Mucosa of stomach (tissue), 1 donor: ENCODE measurements at regions not wholly inside any gene's neighbourhood (a gene's known extent, or its start where the extent isn't known, plus 50 kb on each side); places are given as distances from the start of the nearest gene placed in this dataset.

Experiments
- H3K27me3 ChIP-seq: one replicate; pipeline ENCODE4 v1.7.0; 2013; ENCODE audit warnings: mild to moderate bottlenecking, low read length; ENCODE audit not compliant: control insufficient read depth, insufficient read depth
- H3K36me3 ChIP-seq: one replicate; pipeline ENCODE4 v1.7.0; 2013; ENCODE audit warnings: low read length; ENCODE audit not compliant: control insufficient read depth, insufficient read depth
- H3K4me1 ChIP-seq: one replicate; pipeline ENCODE4 v1.7.0; 2013; ENCODE audit warnings: mild to moderate bottlenecking, low read length; ENCODE audit not compliant: control insufficient read depth, insufficient read depth
- H3K4me3 ChIP-seq: one replicate; pipeline ENCODE4 v1.7.0; 2013; ENCODE audit warnings: low read length
- H3K9ac ChIP-seq: one replicate; pipeline ENCODE4 v1.7.0; 2013; ENCODE audit warnings: mild to moderate bottlenecking, low read length, moderate library complexity
- H3K9me3 ChIP-seq: one replicate; pipeline ENCODE4 v1.7.0; 2013; ENCODE audit warnings: mild to moderate bottlenecking, low read length, moderate library complexity; ENCODE audit not compliant: control insufficient read depth
- donor health status: Pancreatic carcinoma.

DNA sequence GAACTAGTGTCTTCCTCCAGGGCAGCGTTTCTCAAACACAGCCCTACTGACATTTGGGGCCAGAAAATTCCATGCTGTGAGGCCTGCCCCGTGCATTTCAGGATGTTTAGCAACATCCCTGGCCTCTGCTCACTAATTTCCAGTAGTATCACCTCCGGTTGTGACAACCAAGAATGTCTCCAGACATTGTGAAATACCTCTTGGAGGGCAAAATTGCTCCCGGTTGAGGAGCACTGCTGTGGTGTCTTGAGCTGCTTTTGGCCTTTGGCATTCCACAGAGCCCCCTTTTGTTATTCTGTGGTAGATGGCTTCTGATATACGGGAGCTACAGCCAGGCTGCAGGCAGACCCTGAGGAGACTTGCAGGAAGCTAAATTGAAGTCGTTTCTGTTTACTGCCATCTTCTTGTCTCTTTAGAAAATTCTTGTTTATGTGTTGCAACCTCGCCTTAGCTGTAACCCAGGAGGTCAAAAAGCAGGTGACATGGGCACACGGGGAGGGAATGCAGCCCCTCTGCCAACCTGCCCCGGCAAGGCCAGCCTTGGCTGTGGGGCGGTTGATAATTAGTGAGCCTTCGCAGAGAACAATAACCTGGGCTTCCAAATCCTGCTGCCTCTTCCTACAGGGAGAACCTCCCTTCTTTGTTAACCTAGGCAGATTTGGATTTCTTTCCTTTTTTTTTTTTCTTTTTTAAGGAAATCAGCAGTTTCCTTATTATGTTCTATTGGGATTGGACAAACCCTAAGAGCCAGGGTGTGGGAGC is 74.7 kb upstream of the AKT3 start:
- no peak overlapping the region for H3K4me3 ChIP-seq
- no peaks in the 10 kb centered on the region for H3K27me3 ChIP-seq
- H3K9ac ChIP-seq = no peak overlapping the region
- H3K9me3 ChIP-seq = no peaks in the 10 kb centered on the region
- no peaks in the 10 kb centered on the region for H3K4me1 ChIP-seq
- no peaks in the 10 kb centered on the region for H3K36me3 ChIP-seq

DNA sequence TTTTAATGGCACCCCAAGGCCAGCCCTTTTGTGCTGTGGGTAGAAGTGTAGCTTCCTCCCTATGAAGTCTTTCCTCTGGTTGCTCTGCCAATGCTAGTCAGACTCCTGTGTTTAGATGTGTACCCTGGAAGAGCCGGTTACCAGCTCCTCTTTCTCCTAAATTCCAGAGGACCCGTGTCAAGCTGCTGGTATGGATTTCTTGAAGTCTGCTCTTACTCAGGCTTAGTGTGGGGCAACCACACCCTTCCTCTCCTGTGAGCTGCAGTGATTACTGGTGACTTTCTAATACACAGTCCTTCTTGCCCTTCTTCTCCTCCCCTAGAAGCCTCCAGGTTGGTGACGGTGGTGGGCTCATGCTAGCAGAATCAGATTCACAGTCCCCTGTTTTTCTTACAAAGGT is 74.1 kb upstream of the AKT3 start:
- no peak overlapping the region for H3K9ac ChIP-seq
- no peaks in the 10 kb centered on the region for H3K27me3 ChIP-seq
- H3K4me1 ChIP-seq = no peaks in the 10 kb centered on the region
- H3K4me3 ChIP-seq = no peak overlapping the region
- H3K9me3 ChIP-seq = no peaks in the 10 kb centered on the region
- no peaks in the 10 kb centered on the region for H3K36me3 ChIP-seq

DNA sequence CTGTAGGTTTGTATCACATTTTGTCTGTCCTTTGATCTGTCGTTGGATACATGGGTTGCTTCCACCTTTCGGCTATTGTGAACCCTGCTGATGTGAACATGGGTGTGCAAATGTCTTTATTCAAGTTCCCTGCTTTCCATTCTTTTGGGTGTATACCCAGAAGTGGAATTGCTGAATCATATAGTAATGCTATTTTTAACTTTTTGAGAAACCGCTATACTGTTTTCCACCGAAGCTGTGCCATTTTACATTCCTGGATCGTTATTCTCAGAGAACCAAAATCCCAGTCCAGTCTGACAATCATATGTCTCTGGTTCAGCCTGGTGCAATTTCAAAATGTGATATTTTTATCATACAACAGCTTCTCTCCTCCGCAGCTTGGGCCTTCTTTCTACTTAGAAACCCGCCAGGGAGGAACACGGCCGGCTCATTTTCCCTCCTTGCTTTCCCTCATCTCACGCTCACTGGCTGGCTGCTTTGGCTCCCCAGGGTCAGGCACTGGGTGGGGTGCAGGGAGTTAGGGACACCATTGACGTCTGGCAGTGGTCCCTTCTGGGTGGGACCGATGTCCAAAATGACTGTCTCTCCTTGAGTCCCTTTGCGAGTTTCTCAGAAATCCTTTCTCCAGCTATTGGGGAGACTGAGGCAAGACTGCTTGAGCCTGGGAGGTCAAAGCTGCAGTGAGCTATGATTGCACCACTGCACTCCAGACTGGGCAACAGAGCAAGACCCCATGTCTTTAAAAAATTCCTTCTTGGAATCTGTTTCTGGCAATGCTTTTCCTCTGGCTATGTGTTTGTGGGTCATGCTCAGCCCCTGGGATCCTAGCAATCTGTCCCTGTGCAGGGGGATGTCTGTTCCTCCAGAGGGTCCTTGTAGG is 73.5 kb upstream of the AKT3 start:
- Histone ChIP-seq H3K27me3 (peaks cover 5% of the 10 kb centered on the region), H3K4me3 (no peak overlapping the region), H3K4me1 (no peaks in the 10 kb centered on the region), H3K9ac (no peak overlapping the region), H3K36me3 (no peaks in the 10 kb centered on the region), H3K9me3 (no peaks in the 10 kb centered on the region)

DNA sequence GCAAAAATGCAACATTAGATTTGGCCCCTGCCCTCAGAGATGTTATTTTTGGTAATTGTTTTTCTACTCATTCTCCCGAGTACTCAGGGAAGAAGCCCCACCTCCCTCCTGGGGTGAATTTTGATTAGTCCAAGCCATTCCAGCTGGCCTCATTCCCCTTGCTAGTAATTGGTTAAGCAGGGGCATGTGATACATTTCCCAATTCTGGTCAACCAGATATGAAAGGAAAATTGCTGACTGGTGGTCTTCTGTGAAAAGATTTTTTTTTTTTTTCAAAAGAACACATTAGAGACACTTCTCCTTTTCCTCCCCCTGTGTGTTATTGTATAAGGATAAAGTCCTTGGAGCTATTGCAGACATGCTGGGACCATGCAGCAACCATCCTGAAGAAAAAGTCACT is 71.1 kb upstream of the AKT3 start:
- H3K4me1 ChIP-seq = peaks cover 8% of the 10 kb centered on the region

DNA sequence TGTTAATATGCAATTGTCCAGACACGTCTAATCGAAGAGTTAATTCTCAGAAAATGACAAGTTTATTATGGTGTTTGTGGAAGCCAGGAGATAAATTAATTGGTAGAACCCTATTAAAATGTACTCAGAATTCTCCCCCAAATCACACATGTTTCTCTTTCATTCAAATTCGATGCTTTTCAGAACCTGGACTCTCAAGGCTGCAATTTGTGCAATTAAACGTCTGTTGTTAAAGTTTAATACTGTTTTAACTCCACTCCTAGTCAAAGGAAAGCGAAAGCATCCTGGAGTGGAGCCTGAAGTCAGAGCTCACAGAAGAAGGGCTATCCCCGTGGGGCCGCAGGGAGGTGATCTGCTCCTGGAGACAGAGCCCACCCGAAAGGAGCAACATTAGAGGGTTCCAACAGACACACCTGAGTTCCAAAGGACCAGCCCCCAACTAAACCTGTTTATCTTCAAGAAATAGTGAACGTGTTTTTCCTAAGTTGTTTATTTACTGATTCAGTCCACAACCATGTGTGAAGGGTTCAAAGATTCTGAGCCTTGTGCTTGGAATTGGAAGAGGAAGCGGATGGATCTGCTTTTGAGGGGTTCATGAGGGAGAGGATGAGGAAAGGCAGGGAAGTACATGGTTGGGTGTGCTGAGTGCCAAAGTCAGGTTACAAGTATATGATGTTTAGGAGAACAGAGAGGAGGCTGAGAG is 68.0 kb upstream of the AKT3 start:
- peaks cover 24% of the 10 kb centered on the region for H3K27me3 ChIP-seq

More for the DNA sequence above, 71.1 kb upstream of the AKT3 start:
- Histone ChIP-seq H3K9me3 (no peaks in the 10 kb centered on the region), H3K27me3 (peaks cover 20% of the 10 kb centered on the region), H3K4me3 (no peak overlapping the region), H3K36me3 (no peaks in the 10 kb centered on the region), H3K9ac (no peak overlapping the region)

DNA sequence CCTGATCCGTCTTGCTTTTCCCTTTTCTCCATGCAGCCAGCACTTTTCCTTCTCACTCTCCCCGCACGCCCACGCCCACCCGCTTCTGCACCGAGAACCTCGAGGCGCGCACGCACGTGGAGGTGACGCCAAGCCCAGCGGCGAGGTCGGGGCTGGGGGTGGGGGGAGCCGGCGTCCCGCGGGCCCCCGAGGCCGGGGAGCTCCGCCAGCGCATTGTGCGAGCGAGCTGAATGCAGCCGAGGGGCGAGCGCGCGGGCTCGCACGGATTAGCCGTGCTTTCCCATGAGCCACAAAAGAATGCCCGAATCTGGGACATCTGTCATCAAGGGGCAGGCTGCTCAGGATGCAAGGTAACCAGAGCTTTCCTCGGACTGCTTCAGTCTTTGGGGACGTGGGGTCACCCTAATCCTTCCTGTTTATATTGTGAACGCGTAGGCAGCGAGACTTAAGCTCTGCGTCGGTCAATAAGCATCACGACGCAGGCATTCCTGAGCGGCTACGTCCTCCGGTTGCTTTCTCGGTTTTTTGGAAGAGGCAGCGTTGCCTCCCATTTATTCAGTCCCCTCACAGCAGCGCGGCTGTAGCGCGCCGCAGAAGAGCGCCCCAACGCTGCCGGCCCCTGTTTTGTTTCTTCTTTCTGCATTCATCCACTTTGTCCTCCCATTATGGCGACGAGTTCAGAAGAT is 67.3 kb upstream of the AKT3 start:
- Histone ChIP-seq H3K27me3 (peaks cover 24% of the 10 kb centered on the region), H3K9ac (peak overlapping the region; percentile 38), H3K4me3 (peak overlapping the region; percentile 7), H3K9me3 (no peaks in the 10 kb centered on the region), H3K4me1 (peaks cover 8% of the 10 kb centered on the region), H3K36me3 (no peaks in the 10 kb centered on the region)

More for the DNA sequence above, 68.0 kb upstream of the AKT3 start:
- Histone ChIP-seq H3K4me3 (peak overlapping the region; percentile 3), H3K4me1 (peaks cover 8% of the 10 kb centered on the region), H3K9ac (no peak overlapping the region), H3K36me3 (no peaks in the 10 kb centered on the region), H3K9me3 (no peaks in the 10 kb centered on the region)

DNA sequence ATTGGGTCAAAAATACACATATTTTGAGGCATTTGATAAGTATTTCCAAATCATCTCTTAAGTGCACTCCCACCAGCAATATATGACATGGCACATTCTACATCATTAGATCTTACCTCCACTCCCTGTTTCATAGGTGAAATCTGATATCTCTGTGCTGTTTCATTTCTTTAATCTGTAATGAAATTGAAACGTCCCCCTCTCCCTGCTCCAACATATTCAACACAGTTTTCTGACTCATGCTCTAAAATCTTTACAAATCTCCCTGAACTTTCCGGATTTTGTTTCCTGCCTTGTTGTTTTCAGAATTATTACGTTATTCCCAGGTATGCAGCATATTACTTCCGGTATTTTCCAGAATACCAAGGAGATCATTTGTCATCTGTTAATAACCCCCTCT is 66.1 kb upstream of the AKT3 start:
- H3K4me3 ChIP-seq = no peak overlapping the region
- H3K9me3 ChIP-seq = no peaks in the 10 kb centered on the region
- peaks cover 8% of the 10 kb centered on the region for H3K4me1 ChIP-seq
- no peaks in the 10 kb centered on the region for H3K36me3 ChIP-seq
- H3K27me3 ChIP-seq = peaks cover 24% of the 10 kb centered on the region
- H3K9ac ChIP-seq = no peak overlapping the region

DNA sequence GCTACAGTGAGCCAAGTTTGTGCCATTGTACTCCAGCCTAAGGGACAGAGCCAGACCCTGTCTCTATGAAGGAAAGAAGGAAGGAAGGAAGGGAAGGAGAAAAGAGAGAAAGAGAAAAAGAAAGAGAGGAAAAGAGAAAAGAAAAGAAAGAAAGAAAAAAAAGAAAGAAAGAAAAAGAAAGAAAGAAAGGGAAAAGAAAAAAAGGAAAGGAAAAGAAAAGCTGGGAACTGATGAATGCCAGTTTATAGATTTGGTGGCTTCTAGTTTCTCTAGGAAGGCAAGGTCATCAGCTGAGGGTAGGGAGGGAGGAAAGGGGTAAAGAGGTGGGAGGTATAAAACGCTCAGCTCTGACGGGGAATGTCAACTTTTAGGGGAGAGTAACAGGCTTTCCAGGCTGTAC is 62.3 kb upstream of the AKT3 start:
- H3K9me3 ChIP-seq = no peaks in the 10 kb centered on the region
- H3K4me1 ChIP-seq = peaks cover 7% of the 10 kb centered on the region
- H3K27me3 ChIP-seq = peaks cover 15% of the 10 kb centered on the region
- H3K9ac ChIP-seq = no peak overlapping the region
- no peaks in the 10 kb centered on the region for H3K36me3 ChIP-seq
- no peak overlapping the region for H3K4me3 ChIP-seq

DNA sequence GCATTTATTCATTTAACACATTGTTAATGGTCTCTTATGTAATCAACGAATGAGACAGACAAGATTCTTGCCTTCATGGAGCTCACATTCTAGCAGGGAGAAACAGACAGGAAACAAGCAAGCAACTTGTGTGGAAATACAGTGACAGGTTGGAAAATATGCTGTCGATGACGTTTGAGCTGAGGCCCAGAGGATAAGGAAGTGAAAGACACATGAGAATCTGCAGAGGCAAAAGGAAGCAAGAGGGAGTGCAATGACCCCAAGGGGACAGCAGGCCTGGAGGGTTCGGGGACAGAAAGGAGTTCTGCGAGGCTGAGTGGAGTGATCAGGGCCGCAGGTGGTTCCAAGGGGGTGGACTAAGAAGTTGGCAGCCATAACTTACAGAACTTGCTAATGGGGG is 60.6 kb upstream of the AKT3 start:
- no peaks in the 10 kb centered on the region for H3K36me3 ChIP-seq

DNA sequence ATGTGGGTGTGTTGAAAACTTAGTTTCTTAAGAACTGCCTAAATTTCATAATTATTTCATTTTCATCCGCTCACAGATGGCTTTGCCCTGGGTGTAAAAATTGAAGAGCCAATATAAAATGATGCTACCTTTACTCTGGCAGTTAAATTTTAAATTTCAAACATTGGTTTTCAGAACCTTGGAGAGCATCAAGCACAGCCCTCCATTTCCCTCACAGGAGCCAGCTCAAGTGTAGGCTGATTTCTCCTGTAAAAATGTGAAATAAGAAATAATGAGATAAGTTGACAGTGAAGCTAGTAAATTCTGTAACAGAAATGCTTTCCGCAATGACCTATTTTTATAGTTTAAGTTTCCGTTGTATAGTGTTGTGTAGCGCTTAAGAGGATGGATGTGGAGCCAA is 53.9 kb upstream of the AKT3 start:
- Histone ChIP-seq H3K9ac (no peak overlapping the region), H3K4me3 (no peak overlapping the region), H3K9me3 (no peaks in the 10 kb centered on the region), H3K27me3 (no peaks in the 10 kb centered on the region), H3K36me3 (no peaks in the 10 kb centered on the region), H3K4me1 (no peaks in the 10 kb centered on the region)

More for the DNA sequence above, 60.6 kb upstream of the AKT3 start:
- Histone ChIP-seq H3K4me3 (no peak overlapping the region), H3K9ac (no peak overlapping the region), H3K27me3 (peaks cover 4% of the 10 kb centered on the region), H3K9me3 (no peaks in the 10 kb centered on the region), H3K4me1 (no peaks in the 10 kb centered on the region)

DNA sequence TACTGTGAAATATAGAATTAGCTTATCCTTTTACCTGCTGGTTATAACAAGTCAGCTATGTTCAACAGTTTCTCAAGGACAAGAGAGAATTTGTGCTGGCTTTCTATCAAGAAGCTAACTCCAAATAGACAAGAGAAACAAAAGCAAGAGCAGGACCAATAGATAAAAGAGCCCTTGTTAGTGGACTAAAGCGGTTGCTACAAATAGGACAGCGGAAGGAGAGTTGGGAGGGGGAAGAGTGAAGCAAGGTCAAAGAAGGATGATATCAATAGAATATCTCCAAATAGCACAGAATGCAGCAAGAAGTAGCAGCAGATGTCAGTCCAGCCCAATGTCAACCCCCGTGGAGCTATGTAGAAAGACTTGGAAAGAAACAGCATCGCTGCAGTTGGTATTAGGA is 53.0 kb upstream of the AKT3 start:
- no peaks in the 10 kb centered on the region for H3K27me3 ChIP-seq
- no peaks in the 10 kb centered on the region for H3K4me1 ChIP-seq
- no peaks in the 10 kb centered on the region for H3K9me3 ChIP-seq
- no peaks in the 10 kb centered on the region for H3K36me3 ChIP-seq
- no peak overlapping the region for H3K9ac ChIP-seq
- H3K4me3 ChIP-seq = no peak overlapping the region
